SK-N-SH (cell line): ENCODE measurements at regions not wholly inside any gene's neighbourhood (a gene's known extent, or its start where the extent isn't known, plus 50 kb on each side); places are given as distances from the start of the nearest gene placed in this dataset.

Experiments used
- CHD2 ChIP-seq: fragments of 150-350 bp; IDR thresholded peaks from 2 replicates; pipeline ENCODE4 v1.6.1; 2018; ENCODE audit warnings: low read length; ENCODE audit not compliant: partially characterized antibody
- JUND ChIP-seq: IDR thresholded peaks from 2 replicates; pipeline ENCODE4 v1.4.0; 2012
- POLR2AphosphoS5 ChIP-seq: IDR thresholded peaks from 2 replicates; pipeline ENCODE4 v1.6.1; 2012; ENCODE audit warnings: low read depth, low read length
- RCOR1 ChIP-seq: fragments of 150-350 bp; IDR thresholded peaks from 2 replicates; pipeline ENCODE4 v1.6.1; 2017; ENCODE audit warnings: antibody characterized with exemption, low read length
- TAF1 ChIP-seq: IDR thresholded peaks from 2 replicates; pipeline ENCODE4 v1.6.1; 2012; ENCODE audit warnings: low read depth, mild to moderate bottlenecking, low read length, moderate library complexity, borderline replicate concordance
- TEAD4 ChIP-seq: IDR thresholded peaks from 2 replicates; pipeline ENCODE4 v1.4.0; 2012; ENCODE audit warnings: mild to moderate bottlenecking, borderline replicate concordance; ENCODE audit not compliant: insufficient read depth
- TF ChIP-seq, protein P1 (sequence below): fragments of 200-600 bp; sonication (generic); IDR thresholded peaks from 2 replicates; pipeline ENCODE4 v1.6.1; 2017; ENCODE audit warnings: antibody characterized with exemption, mild to moderate bottlenecking, moderate library complexity

- TF ChIP-seq RCOR1 (no peak), TAF1 (no peak), JUND (no peak), CHD2 (no peak), POLR2AphosphoS5 (no peak), TEAD4 (no peak)
- TF ChIP-seq, protein P1, sequence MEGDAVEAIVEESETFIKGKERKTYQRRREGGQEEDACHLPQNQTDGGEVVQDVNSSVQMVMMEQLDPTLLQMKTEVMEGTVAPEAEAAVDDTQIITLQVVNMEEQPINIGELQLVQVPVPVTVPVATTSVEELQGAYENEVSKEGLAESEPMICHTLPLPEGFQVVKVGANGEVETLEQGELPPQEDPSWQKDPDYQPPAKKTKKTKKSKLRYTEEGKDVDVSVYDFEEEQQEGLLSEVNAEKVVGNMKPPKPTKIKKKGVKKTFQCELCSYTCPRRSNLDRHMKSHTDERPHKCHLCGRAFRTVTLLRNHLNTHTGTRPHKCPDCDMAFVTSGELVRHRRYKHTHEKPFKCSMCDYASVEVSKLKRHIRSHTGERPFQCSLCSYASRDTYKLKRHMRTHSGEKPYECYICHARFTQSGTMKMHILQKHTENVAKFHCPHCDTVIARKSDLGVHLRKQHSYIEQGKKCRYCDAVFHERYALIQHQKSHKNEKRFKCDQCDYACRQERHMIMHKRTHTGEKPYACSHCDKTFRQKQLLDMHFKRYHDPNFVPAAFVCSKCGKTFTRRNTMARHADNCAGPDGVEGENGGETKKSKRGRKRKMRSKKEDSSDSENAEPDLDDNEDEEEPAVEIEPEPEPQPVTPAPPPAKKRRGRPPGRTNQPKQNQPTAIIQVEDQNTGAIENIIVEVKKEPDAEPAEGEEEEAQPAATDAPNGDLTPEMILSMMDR = no peak
Measured at GRCh38 chr15:26073430-26074333, 210.6 kb upstream of the ATP10A start.
